GM12878 (cell line): ENCODE measurements at regions not wholly inside any gene's neighbourhood (a gene's known extent, or its start where the extent isn't known, plus 50 kb on each side); places are given as distances from the start of the nearest gene placed in this dataset.

ENCODE experiments used
- ATAC-seq: fragments of 200-7000 bp; cut with Tn5 transposase; 3 replicates; pipeline ENCODE4 v1.9.1; 2020; ENCODE audit warnings: mild to moderate bottlenecking, moderate library complexity
- BruUV-seq: library from RNA; stranded (reverse); fragments of 400-500 nt; replicated peaks from 2 replicates; lab custom pipeline; 2021; lab: Mats Ljungman, UMichigan
- CTCF ChIA-PET: fragments of 300-600 bp; sonication (Branson Sonifier 250); formaldehyde crosslinking; extraction: SDS; loops from one replicate; lab custom pipeline; 2021; ENCODE audit warnings: inconsistent platforms; lab: Yijun Ruan, JAX
- POLR2A ChIA-PET: fragments of 350-600 bp; formaldehyde crosslinking; extraction: SDS; loops from one replicate; lab custom pipeline; 2021; ENCODE audit warnings: inconsistent platforms; lab: Charles Lee
- RAD21 ChIA-PET: fragments of 300-600 bp; sonication (Branson Sonifier 250); formaldehyde crosslinking; loops from one replicate; lab custom pipeline; 2023; ENCODE audit warnings: antibody characterized with exemption; ENCODE audit not compliant: unreplicated experiment; lab: Charles Lee
- SMC1A ChIA-PET: fragments of 300-600 bp; sonication (Branson Sonifier 250); formaldehyde crosslinking; loops from one replicate; lab custom pipeline; 2023; ENCODE audit not compliant: unreplicated experiment, uncharacterized antibody; lab: Charles Lee
- DNase-seq: peaks from one replicate; pipeline ENCODE4 v3.0.0-alpha.2; 2011; ENCODE audit warnings: low read depth, low spot score
- FAIRE-seq: peaks from 3 replicates; lab custom pipeline; 2011; peaks lifted over from hg19 to GRCh38; lab: Jason Lieb, UNC
- H2AFZ ChIP-seq: 2 replicates; pipeline ENCODE4 v1.6.0; 2011; ENCODE audit warnings: low read depth, low read length, control low read depth; ENCODE audit not compliant: control insufficient read depth
- H3K27ac ChIP-seq: 2 replicates; pipeline ENCODE4 v1.5.1; 2011; ENCODE audit warnings: control low read depth; ENCODE audit not compliant: control insufficient read depth, insufficient read depth
- H3K27me3 ChIP-seq, 2 experiments: replicated peaks in 1 of 2; 2 replicates each; pipeline versions ENCODE4 v1.6.0 to v1.6.1; 2011; ENCODE audit warnings: low read length in 1 of 2; ENCODE audit not compliant: control insufficient read depth in 2 of 2, insufficient read depth in 2 of 2
- H3K36me3 ChIP-seq, 2 experiments: 2 replicates each; pipeline ENCODE4 v1.5.1; 2011; ENCODE audit warnings: low read length in 1 of 2; ENCODE audit not compliant: control insufficient read depth in 2 of 2, insufficient read depth in 2 of 2
- H3K4me1 ChIP-seq: 2 replicates; pipeline ENCODE4 v1.6.1; 2011; ENCODE audit warnings: mild to moderate bottlenecking, low read length, moderate library complexity, mixed read lengths; ENCODE audit not compliant: control insufficient read depth, insufficient read depth
- H3K4me2 ChIP-seq: 2 replicates; pipeline ENCODE4 v1.6.0; 2011; ENCODE audit warnings: control low read depth; ENCODE audit not compliant: control insufficient read depth, insufficient read depth
- H3K4me3 ChIP-seq: fragments of 200-600 bp; sonication (generic); 2 replicates; pipeline ENCODE4 v1.5.1; 2016
- H3K79me2 ChIP-seq: 2 replicates; pipeline ENCODE4 v1.6.0; 2011; ENCODE audit warnings: low read length; ENCODE audit not compliant: control insufficient read depth, insufficient read depth
- H3K9ac ChIP-seq: 2 replicates; pipeline ENCODE4 v1.8.0; 2011; ENCODE audit warnings: low read length, control low read depth, mixed read lengths; ENCODE audit not compliant: control insufficient read depth, insufficient read depth
- H3K9me3 ChIP-seq: replicated peaks from 3 replicates; pipeline ENCODE4 v1.5.1; 2011; ENCODE audit warnings: mild to moderate bottlenecking, low read length; ENCODE audit not compliant: control insufficient read depth, insufficient read depth
- H4K20me1 ChIP-seq: 2 replicates; pipeline ENCODE4 v1.6.0; 2011; ENCODE audit not compliant: control insufficient read depth, insufficient read depth
- BHLHE40 ChIP-seq, 2 experiments: fragments of 450-650 bp in 1 of 2; IDR thresholded peaks; 2 replicates each; pipeline ENCODE4 v1.6.1; 2011 to 2017; ENCODE audit warnings: low read depth in 2 of 2, borderline replicate concordance in 1 of 2, improper control_type of control experiment in 1 of 2, low read length in 1 of 2, mild to moderate bottlenecking in 1 of 2
- CREB1 ChIP-seq: IDR thresholded peaks from 2 replicates; pipeline ENCODE4 v1.6.1; 2012; ENCODE audit warnings: low read depth, mild to moderate bottlenecking, inconsistent platforms
- E4F1 ChIP-seq: fragments of 450-650 bp; IDR thresholded peaks from 2 replicates; pipeline ENCODE4 v1.6.1; 2018; ENCODE audit warnings: borderline replicate concordance, mild to moderate bottlenecking; ENCODE audit not compliant: partially characterized antibody
- ESRRA ChIP-seq: IDR thresholded peaks from 2 replicates; pipeline ENCODE4 v1.6.1; 2012; ENCODE audit warnings: mild to moderate bottlenecking, low read length, improper control_type of control experiment
- EZH2 ChIP-seq: IDR thresholded peaks from 2 replicates; pipeline ENCODE4 v1.6.1; 2012; ENCODE audit warnings: low read depth, mild to moderate bottlenecking, control low read depth, inconsistent platforms, low read length, borderline replicate concordance; ENCODE audit not compliant: control insufficient read depth
- HDAC2 ChIP-seq: fragments of 200-600 bp; sonication (generic); IDR thresholded peaks from 2 replicates; pipeline ENCODE4 v1.6.1; 2017
- JUNB ChIP-seq: IDR thresholded peaks from 2 replicates; pipeline ENCODE4 v1.6.1; 2016; ENCODE audit warnings: antibody characterized with exemption, mild to moderate bottlenecking
- MTA2 ChIP-seq: fragments of 450-650 bp; IDR thresholded peaks from 2 replicates; pipeline ENCODE4 v1.6.1; 2016; ENCODE audit warnings: low read depth, mild to moderate bottlenecking, moderate library complexity
- MXI1 ChIP-seq: fragments of 150-350 bp; IDR thresholded peaks from 2 replicates; pipeline ENCODE4 v1.6.1; 2011; ENCODE audit warnings: low read depth, mild to moderate bottlenecking, inconsistent platforms, low read length, improper control_type of control experiment
- RCOR1 ChIP-seq: conservative IDR thresholded peaks from 2 replicates; pipeline ENCODE4 v1.6.1; 2012; ENCODE audit warnings: low read depth, low read length, improper control_type of control experiment
- RELA ChIP-seq: fragments of 450-650 bp; IDR thresholded peaks from 2 replicates; pipeline ENCODE4 v1.8.0; 2014; ENCODE audit warnings: borderline replicate concordance; ENCODE audit not compliant: partially characterized antibody
- SREBF2 ChIP-seq: IDR thresholded peaks from 2 replicates; pipeline ENCODE4 v1.6.1; 2012; ENCODE audit warnings: mild to moderate bottlenecking, low read length
- STAT1 ChIP-seq: fragments of 450-650 bp; conservative IDR thresholded peaks from 2 replicates; pipeline ENCODE4 v1.6.1; 2014; ENCODE audit warnings: antibody characterized with exemption, mild to moderate bottlenecking
- TARDBP ChIP-seq: IDR thresholded peaks from 2 replicates; pipeline ENCODE4 v1.6.1; 2016; ENCODE audit warnings: borderline replicate concordance
- TBL1XR1 ChIP-seq: IDR thresholded peaks from 2 replicates; pipeline ENCODE4 v1.6.1; 2012; ENCODE audit warnings: low read depth, low read length, improper control_type of control experiment
- WRNIP1 ChIP-seq: IDR thresholded peaks from 2 replicates; pipeline ENCODE4 v1.6.1; 2011; ENCODE audit warnings: low read depth, low read length, improper control_type of control experiment, borderline replicate concordance
- YBX1 ChIP-seq: fragments of 450-650 bp; IDR thresholded peaks from 2 replicates; pipeline ENCODE4 v1.6.1; 2016; ENCODE audit warnings: antibody characterized with exemption
- ZNF384 ChIP-seq: IDR thresholded peaks from 2 replicates; pipeline ENCODE4 v1.6.1; 2012; ENCODE audit warnings: low read depth, mild to moderate bottlenecking, low read length, improper control_type of control experiment, borderline replicate concordance
- WGBS: methylation state at CpG from one replicate; pipeline ENCODE4 v1.1.6; 2016; ENCODE audit warnings: low lambda C conversion rate; ENCODE audit not compliant: insufficient replicate concordance, insufficient coverage; ENCODE audit errors: missing lambda C conversion rate; 5-methylcytosine and 5-hydroxymethylcytosine counted together
- in situ Hi-C: fragments of 300-500 bp; cut with MboI; formaldehyde crosslinking; loops from 9 replicates; pipeline ENCODE4 v1.14.3; 2018; ENCODE audit warnings: mixed read lengths
- intact Hi-C: fragments of 100-400 bp; cut with micrococcal nuclease; formaldehyde crosslinking; loops from one replicate; pipeline ENCODE4 v1.14.2; 2022; ENCODE audit not compliant: unreplicated experiment
- TF ChIP-seq, protein P1 (sequence below): IDR thresholded peaks from 2 replicates; pipeline ENCODE4 v1.6.1; 2012; ENCODE audit warnings: low read depth, low read length, improper control_type of control experiment
- TF ChIP-seq, protein P2 (sequence below): fragments of 450-650 bp; IDR thresholded peaks from 2 replicates; pipeline ENCODE4 v1.6.1; 2016; ENCODE audit warnings: mild to moderate bottlenecking

DNA sequence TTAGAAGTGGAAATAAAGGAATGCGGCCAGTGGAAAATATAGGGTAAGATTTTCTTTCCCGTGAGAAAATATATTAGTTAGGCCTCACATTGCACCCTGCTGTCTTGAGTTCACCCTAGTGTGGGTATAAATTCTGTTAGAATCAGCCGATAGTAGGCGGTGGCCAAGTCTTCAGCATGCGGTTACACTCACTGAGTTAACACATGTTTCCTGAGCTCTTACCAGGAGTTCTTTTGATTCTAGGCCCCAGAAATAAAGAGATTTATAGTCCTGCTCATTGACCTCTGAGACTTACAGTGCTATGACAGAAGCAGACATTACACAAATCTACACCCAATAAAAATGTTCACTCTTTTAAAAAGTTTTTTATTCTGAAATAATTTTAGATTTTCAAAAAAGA, 279.3 kb upstream of the LRRC7 start:
- no peak overlapping the region for H3K4me3 ChIP-seq
- H3K9ac ChIP-seq: no peak overlapping the region
- intact Hi-C loops: no loop called here
- H3K27me3 ChIP-seq: no peaks in the 10 kb centered on the region
- RAD21 ChIA-PET: no interaction called here
- SMC1A ChIA-PET: no interaction called here
- 59% methylated on average over 5 of the region's 5 CpGs for WGBS
- no peak for ATAC-seq
- TF ChIP-seq WRNIP1 (no peak), BHLHE40 (IDR thresholded peaks at IDR 0.05; ENCODE audit: borderline replicate concordance in 1 of 2, low read depth in 2 of 2, low read length in 1 of 2) (no peak), ZNF384 (no peak), STAT1 (no peak), CREB1 (no peak), MXI1 (no peak), YBX1 (no peak), ESRRA (no peak), SREBF2 (no peak), MTA2 (no peak), TARDBP (no peak), TBL1XR1 (no peak), RELA (no peak), JUNB (no peak), HDAC2 (no peak), RCOR1 (no peak), EZH2 (no peak), E4F1 (no peak)
- TF ChIP-seq, protein P1, sequence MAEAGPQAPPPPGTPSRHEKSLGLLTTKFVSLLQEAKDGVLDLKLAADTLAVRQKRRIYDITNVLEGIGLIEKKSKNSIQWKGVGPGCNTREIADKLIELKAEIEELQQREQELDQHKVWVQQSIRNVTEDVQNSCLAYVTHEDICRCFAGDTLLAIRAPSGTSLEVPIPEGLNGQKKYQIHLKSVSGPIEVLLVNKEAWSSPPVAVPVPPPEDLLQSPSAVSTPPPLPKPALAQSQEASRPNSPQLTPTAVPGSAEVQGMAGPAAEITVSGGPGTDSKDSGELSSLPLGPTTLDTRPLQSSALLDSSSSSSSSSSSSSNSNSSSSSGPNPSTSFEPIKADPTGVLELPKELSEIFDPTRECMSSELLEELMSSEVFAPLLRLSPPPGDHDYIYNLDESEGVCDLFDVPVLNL: no peak
- TF ChIP-seq, protein P2, sequence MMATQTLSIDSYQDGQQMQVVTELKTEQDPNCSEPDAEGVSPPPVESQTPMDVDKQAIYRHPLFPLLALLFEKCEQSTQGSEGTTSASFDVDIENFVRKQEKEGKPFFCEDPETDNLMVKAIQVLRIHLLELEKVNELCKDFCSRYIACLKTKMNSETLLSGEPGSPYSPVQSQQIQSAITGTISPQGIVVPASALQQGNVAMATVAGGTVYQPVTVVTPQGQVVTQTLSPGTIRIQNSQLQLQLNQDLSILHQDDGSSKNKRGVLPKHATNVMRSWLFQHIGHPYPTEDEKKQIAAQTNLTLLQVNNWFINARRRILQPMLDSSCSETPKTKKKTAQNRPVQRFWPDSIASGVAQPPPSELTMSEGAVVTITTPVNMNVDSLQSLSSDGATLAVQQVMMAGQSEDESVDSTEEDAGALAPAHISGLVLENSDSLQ: no peak
- TF ChIP-seq, all 136 proteins: peak for 0
- Histone ChIP-seq H3K9me3 (no peaks in the 10 kb centered on the region), H3K79me2 (no peaks in the 10 kb centered on the region), H3K4me1 (no peaks in the 10 kb centered on the region), H2AFZ (no peak overlapping the region), H3K27ac (no peak overlapping the region), H3K36me3 (no peaks in the 10 kb centered on the region), H4K20me1 (no peaks in the 10 kb centered on the region), H3K4me2 (no peak overlapping the region)
- ChIA-PET POLR2A (no interaction called here), CTCF (no interaction called here)
- DNase-seq (no peak), FAIRE-seq (no peak)
- no TSS peak for BruUV-seq
- in situ Hi-C loops: no loop called here
